ENCODE measurements at regions not wholly inside any gene's neighbourhood (a gene's known extent, or its start where the extent isn't known, plus 50 kb on each side); places are given as distances from the start of the nearest gene placed in this dataset.

- ATAC-seq = no peak
- no peak for TF ChIP-seq ZNF70 (CRISPR knock-in tag; IDR thresholded peaks at IDR 0.05)
- no peak for TF ChIP-seq ESRRG (CRISPR knock-in tag; IDR thresholded peaks at IDR 0.05)
- no peak for TF ChIP-seq ZFP30 (CRISPR knock-in tag; IDR thresholded peaks at IDR 0.05)
Observed at GRCh38 chr5:51968756-51969155, 585.5 kb downstream of the ISL1 start.

GRCh38 chr5:51974834-51975233, 591.6 kb downstream of the ISL1 start:
- TF ChIP-seq TCF4 (CRISPR knock-in tag; IDR thresholded peaks at IDR 0.05; ENCODE audit: borderline replicate concordance) (no peak), ISL1 (CRISPR knock-in tag; IDR thresholded peaks at IDR 0.05) (no peak), ZC3H10 (CRISPR knock-in tag; IDR thresholded peaks at IDR 0.05) (no peak), ESRRG (CRISPR knock-in tag; IDR thresholded peaks at IDR 0.05) (no peak), POU6F1 (CRISPR knock-in tag; IDR thresholded peaks at IDR 0.05; ENCODE audit: borderline replicate concordance, low read depth) (no peak), BACH2 (CRISPR knock-in tag; IDR thresholded peaks at IDR 0.05; ENCODE audit: borderline replicate concordance) (no peak), PPARA (CRISPR knock-in tag; IDR thresholded peaks at IDR 0.05; ENCODE audit: borderline replicate concordance) (no peak), CSDC2 (CRISPR knock-in tag; IDR thresholded peaks at IDR 0.05) (no peak), TOX (CRISPR knock-in tag; IDR thresholded peaks at IDR 0.05; ENCODE audit: borderline replicate concordance) (no peak), OSR1 (CRISPR knock-in tag; IDR thresholded peaks at IDR 0.05) (no peak), ARNTL (CRISPR knock-in tag; IDR thresholded peaks at IDR 0.05; ENCODE audit: borderline replicate concordance, low read depth) (no peak), ZNF70 (CRISPR knock-in tag; IDR thresholded peaks at IDR 0.05) (no peak), SNAI2 (CRISPR knock-in tag; IDR thresholded peaks at IDR 0.05) (no peak)
- no peak for ATAC-seq

- ATAC-seq = no peak
- TF ChIP-seq TSHZ2 (CRISPR knock-in tag; IDR thresholded peaks at IDR 0.05) = no peak
- no peak for TF ChIP-seq SNAI2 (CRISPR knock-in tag; IDR thresholded peaks at IDR 0.05)
- TF ChIP-seq ESRRG (CRISPR knock-in tag; IDR thresholded peaks at IDR 0.05) = no peak
- TF ChIP-seq RARB (CRISPR knock-in tag; IDR thresholded peaks at IDR 0.05) = no peak
- TF ChIP-seq CSRNP3 (CRISPR knock-in tag; IDR thresholded peaks at IDR 0.05) = no peak
- no peak for TF ChIP-seq ZNF565 (CRISPR knock-in tag; conservative IDR thresholded peaks at IDR 0.05; ENCODE audit: low read depth)
- no peak for TF ChIP-seq ZNF70 (CRISPR knock-in tag; IDR thresholded peaks at IDR 0.05)
Observed at GRCh38 chr5:51977014-51977413, 593.8 kb downstream of the ISL1 start.

- no peak for ATAC-seq
- TF ChIP-seq ZFP30 (CRISPR knock-in tag; IDR thresholded peaks at IDR 0.05) (no peak), OSR1 (CRISPR knock-in tag; IDR thresholded peaks at IDR 0.05) (no peak), ZFP3 (CRISPR knock-in tag; IDR thresholded peaks at IDR 0.05) (no peak), TCF4 (CRISPR knock-in tag; IDR thresholded peaks at IDR 0.05; ENCODE audit: borderline replicate concordance) (no peak), CSRNP3 (CRISPR knock-in tag; IDR thresholded peaks at IDR 0.05) (no peak), CSDC2 (CRISPR knock-in tag; IDR thresholded peaks at IDR 0.05) (no peak), RARB (CRISPR knock-in tag; IDR thresholded peaks at IDR 0.05) (no peak), ZNF8 (CRISPR knock-in tag; IDR thresholded peaks at IDR 0.05) (no peak), PATZ1 (CRISPR knock-in tag; IDR thresholded peaks at IDR 0.05; ENCODE audit: borderline replicate concordance) (no peak), BACH2 (CRISPR knock-in tag; IDR thresholded peaks at IDR 0.05; ENCODE audit: borderline replicate concordance) (no peak)
Observed at GRCh38 chr5:51983161-51983560, 599.9 kb downstream of the ISL1 start.
